KMS-11 (cell line): ENCODE measurements at regions not wholly inside any gene's neighbourhood (a gene's known extent, or its start where the extent isn't known, plus 50 kb on each side); places are given as distances from the start of the nearest gene placed in this dataset.

Experiments
- H2AFZ ChIP-seq: fragments of 200-600 bp; sonication (generic); 2 replicates; pipeline ENCODE4 v1.6.1; 2016; ENCODE audit warnings: antibody characterized with exemption, mixed run types, low read depth
- H3K27ac ChIP-seq: fragments of 200-600 bp; sonication (generic); 2 replicates; pipeline ENCODE4 v1.6.1; 2016; ENCODE audit warnings: mild to moderate bottlenecking, mixed run types
- H3K27me3 ChIP-seq: fragments of 200-600 bp; sonication (generic); 2 replicates; pipeline ENCODE4 v1.6.1; 2017; ENCODE audit warnings: mild to moderate bottlenecking, low read depth, mixed run types, moderate library complexity; ENCODE audit not compliant: insufficient read depth
- H3K36me3 ChIP-seq: fragments of 200-600 bp; sonication (generic); 2 replicates; pipeline ENCODE4 v1.6.1; 2017; ENCODE audit warnings: mild to moderate bottlenecking, mixed run types; ENCODE audit not compliant: insufficient read depth
- H3K4me1 ChIP-seq: fragments of 200-600 bp; sonication (generic); 2 replicates; pipeline ENCODE4 v1.6.1; 2016; ENCODE audit warnings: mild to moderate bottlenecking, low read depth, mixed run types; ENCODE audit not compliant: poor library complexity, severe bottlenecking
- H3K4me2 ChIP-seq: fragments of 200-600 bp; sonication (generic); 2 replicates; pipeline ENCODE4 v1.7.0; 2016; ENCODE audit warnings: mild to moderate bottlenecking, mixed run types
- H3K4me3 ChIP-seq: fragments of 200-600 bp; sonication (generic); IDR thresholded peaks from 2 replicates; pipeline ENCODE4 v1.6.1; 2017; ENCODE audit warnings: low read depth, low read length, mixed read lengths; ENCODE audit not compliant: insufficient read depth
- H3K79me2 ChIP-seq: fragments of 200-600 bp; sonication (generic); 2 replicates; pipeline ENCODE4 v1.6.1; 2016; ENCODE audit warnings: low read depth, mixed run types; ENCODE audit not compliant: insufficient read depth
- H3K9ac ChIP-seq: fragments of 200-600 bp; sonication (generic); 2 replicates; pipeline ENCODE4 v1.6.1; 2016; ENCODE audit warnings: mild to moderate bottlenecking, mixed run types
- H4K20me1 ChIP-seq: fragments of 200-600 bp; sonication (generic); 2 replicates; pipeline ENCODE4 v1.6.1; 2016; ENCODE audit warnings: mild to moderate bottlenecking, mixed run types; ENCODE audit not compliant: insufficient read depth
- CTCF ChIP-seq: fragments of 200-600 bp; sonication (generic); conservative IDR thresholded peaks from 2 replicates; pipeline ENCODE4 v1.6.1; 2017; ENCODE audit warnings: low read depth, mild to moderate bottlenecking, antibody characterized with exemption, low read length, moderate library complexity, mixed read lengths

GRCh38 chr18:10322004-10322403 lies 132.4 kb upstream of the APCDD1 start:
- H3K79me2 ChIP-seq: no peaks in the 10 kb centered on the region
- peak overlapping the region; percentile 57 for H3K4me2 ChIP-seq
- peak overlapping the region; percentile 23; the same call in 1 of the 2 replicates for H3K27ac ChIP-seq
- H3K4me1 ChIP-seq: peaks cover 42% of the 10 kb centered on the region
- H3K36me3 ChIP-seq: no peaks in the 10 kb centered on the region
- no peak overlapping the region for H3K4me3 ChIP-seq
- TF ChIP-seq CTCF: no peak
- H4K20me1 ChIP-seq: no peaks in the 10 kb centered on the region
- no peak overlapping the region for H3K9ac ChIP-seq
- no peaks in the 10 kb centered on the region for H3K27me3 ChIP-seq
- no peak overlapping the region for H2AFZ ChIP-seq

- Histone ChIP-seq H3K27ac (peak overlapping the region; percentile 23; the same call in 1 of the 2 replicates), H3K79me2 (no peaks in the 10 kb centered on the region), H3K27me3 (no peaks in the 10 kb centered on the region), H4K20me1 (no peaks in the 10 kb centered on the region), H3K4me3 (no peak overlapping the region), H3K9ac (no peak overlapping the region), H3K4me1 (peaks cover 42% of the 10 kb centered on the region), H3K36me3 (no peaks in the 10 kb centered on the region), H3K4me2 (peak overlapping the region; percentile 57), H2AFZ (no peak overlapping the region)
- TF ChIP-seq CTCF: no peak
These were observed 132.0 kb upstream of the APCDD1 start for GRCh38 chr18:10322435-10322834.

DNA sequence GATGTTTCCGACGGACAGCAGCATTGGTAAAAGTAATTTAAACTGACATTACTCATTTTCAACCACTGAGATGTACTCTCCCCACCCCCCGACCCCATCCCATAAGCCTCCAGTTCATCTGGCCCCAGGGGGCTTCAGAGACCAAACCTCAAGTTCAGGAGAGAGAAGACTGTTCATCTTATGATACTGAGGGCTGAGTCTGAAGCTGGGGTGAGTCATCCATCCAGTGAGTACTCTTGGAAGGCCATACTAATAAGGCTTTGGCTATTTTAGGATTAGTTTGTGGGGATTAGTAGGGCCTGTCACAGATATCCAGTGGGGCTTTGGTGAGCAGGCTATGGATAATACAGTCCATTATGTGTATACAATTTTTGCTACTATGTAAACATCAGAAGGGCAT lies 125.3 kb upstream of the APCDD1 start:
- H3K9ac ChIP-seq: no peak overlapping the region
- H4K20me1 ChIP-seq: no peaks in the 10 kb centered on the region
- H3K79me2 ChIP-seq: no peaks in the 10 kb centered on the region
- no peak overlapping the region for H3K4me2 ChIP-seq
- no peak overlapping the region for H3K4me3 ChIP-seq
- no peak for TF ChIP-seq CTCF
- H2AFZ ChIP-seq: no peak overlapping the region
- H3K4me1 ChIP-seq: peaks cover 8% of the 10 kb centered on the region
- no peaks in the 10 kb centered on the region for H3K27me3 ChIP-seq
- no peaks in the 10 kb centered on the region for H3K36me3 ChIP-seq
- H3K27ac ChIP-seq: no peak overlapping the region

- Histone ChIP-seq H3K27me3 (no peaks in the 10 kb centered on the region), H3K4me1 (peaks cover 7% of the 10 kb centered on the region)
These were observed 124.0 kb upstream of the APCDD1 start for GRCh38 chr18:10330428-10330827.

More at GRCh38 chr18:10330428-10330827, 124.0 kb upstream of the APCDD1 start:
- Histone ChIP-seq H3K79me2 (no peaks in the 10 kb centered on the region), H3K36me3 (no peaks in the 10 kb centered on the region), H3K9ac (no peak overlapping the region), H4K20me1 (no peaks in the 10 kb centered on the region), H3K4me2 (no peak overlapping the region), H3K27ac (no peak overlapping the region), H3K4me3 (no peak overlapping the region), H2AFZ (no peak overlapping the region)
- TF ChIP-seq CTCF: no peak
